ENCODE measurements at regions not wholly inside any gene's neighbourhood (a gene's known extent, or its start where the extent isn't known, plus 50 kb on each side); places are given as distances from the start of the nearest gene placed in this dataset.

GRCh38 chr6:140041571-140042332, 667.3 kb upstream of the CITED2 start:
- no peak overlapping the region for H3K27ac ChIP-seq (ENCODE audit: low read length)
- no peak overlapping the region for H3K4me2 ChIP-seq (ENCODE audit: low read length)
- H3K9ac ChIP-seq (ENCODE audit: low read length), result no peak overlapping the region
- H3K79me2 ChIP-seq (replicated peaks; ENCODE audit: insufficient read depth, low read length), result no peaks in the 10 kb centered on the region
- no peaks in the 10 kb centered on the region for H3F3A ChIP-seq (ENCODE audit: insufficient read depth, low read length, poor library complexity, severe bottlenecking)
- H3K36me3 ChIP-seq (ENCODE audit: insufficient read depth, low read length), result no peaks in the 10 kb centered on the region
- H3K4me3 ChIP-seq (ENCODE audit: low read length), result peak overlapping the region; percentile 31
- H4K20me1 ChIP-seq (ENCODE audit: insufficient read depth), result no peaks in the 10 kb centered on the region
- H2AFZ ChIP-seq (ENCODE audit: low read depth, low read length), result no peak overlapping the region
- H3K9me3 ChIP-seq (ENCODE audit: low read length), result no peaks in the 10 kb centered on the region
- H3K27me3 ChIP-seq (ENCODE audit: insufficient read depth, low read depth, low read length), result no peaks in the 10 kb centered on the region
- no peaks in the 10 kb centered on the region for H3K9me2 ChIP-seq (ENCODE audit: insufficient read depth, low read length)
- TF ChIP-seq EZH2 (IDR thresholded peaks at IDR 0.05; ENCODE audit: borderline replicate concordance, insufficient read depth, low read length, poor library complexity, severe bottlenecking), result no peak
- TF ChIP-seq SMC3 (conservative IDR thresholded peaks at IDR 0.05; ENCODE audit: poor library complexity), result no peak
- TF ChIP-seq MXI1 (conservative IDR thresholded peaks at IDR 0.05; ENCODE audit: poor library complexity, severe bottlenecking), result no peak
- TF ChIP-seq, protein P1, sequence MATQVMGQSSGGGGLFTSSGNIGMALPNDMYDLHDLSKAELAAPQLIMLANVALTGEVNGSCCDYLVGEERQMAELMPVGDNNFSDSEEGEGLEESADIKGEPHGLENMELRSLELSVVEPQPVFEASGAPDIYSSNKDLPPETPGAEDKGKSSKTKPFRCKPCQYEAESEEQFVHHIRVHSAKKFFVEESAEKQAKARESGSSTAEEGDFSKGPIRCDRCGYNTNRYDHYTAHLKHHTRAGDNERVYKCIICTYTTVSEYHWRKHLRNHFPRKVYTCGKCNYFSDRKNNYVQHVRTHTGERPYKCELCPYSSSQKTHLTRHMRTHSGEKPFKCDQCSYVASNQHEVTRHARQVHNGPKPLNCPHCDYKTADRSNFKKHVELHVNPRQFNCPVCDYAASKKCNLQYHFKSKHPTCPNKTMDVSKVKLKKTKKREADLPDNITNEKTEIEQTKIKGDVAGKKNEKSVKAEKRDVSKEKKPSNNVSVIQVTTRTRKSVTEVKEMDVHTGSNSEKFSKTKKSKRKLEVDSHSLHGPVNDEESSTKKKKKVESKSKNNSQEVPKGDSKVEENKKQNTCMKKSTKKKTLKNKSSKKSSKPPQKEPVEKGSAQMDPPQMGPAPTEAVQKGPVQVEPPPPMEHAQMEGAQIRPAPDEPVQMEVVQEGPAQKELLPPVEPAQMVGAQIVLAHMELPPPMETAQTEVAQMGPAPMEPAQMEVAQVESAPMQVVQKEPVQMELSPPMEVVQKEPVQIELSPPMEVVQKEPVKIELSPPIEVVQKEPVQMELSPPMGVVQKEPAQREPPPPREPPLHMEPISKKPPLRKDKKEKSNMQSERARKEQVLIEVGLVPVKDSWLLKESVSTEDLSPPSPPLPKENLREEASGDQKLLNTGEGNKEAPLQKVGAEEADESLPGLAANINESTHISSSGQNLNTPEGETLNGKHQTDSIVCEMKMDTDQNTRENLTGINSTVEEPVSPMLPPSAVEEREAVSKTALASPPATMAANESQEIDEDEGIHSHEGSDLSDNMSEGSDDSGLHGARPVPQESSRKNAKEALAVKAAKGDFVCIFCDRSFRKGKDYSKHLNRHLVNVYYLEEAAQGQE (IDR thresholded peaks at IDR 0.05; ENCODE audit: borderline replicate concordance), result no peak
- no peak for TF ChIP-seq TAF1 (IDR thresholded peaks at IDR 0.05; ENCODE audit: low read depth)
- TF ChIP-seq POLR2AphosphoS5 (IDR thresholded peaks at IDR 0.05), result no peak
- TF ChIP-seq CTCF (IDR thresholded peaks at IDR 0.05; ENCODE audit: poor library complexity, severe bottlenecking), result no peak
- no peak for TF ChIP-seq RAD21 (conservative IDR thresholded peaks at IDR 0.05)

DNA sequence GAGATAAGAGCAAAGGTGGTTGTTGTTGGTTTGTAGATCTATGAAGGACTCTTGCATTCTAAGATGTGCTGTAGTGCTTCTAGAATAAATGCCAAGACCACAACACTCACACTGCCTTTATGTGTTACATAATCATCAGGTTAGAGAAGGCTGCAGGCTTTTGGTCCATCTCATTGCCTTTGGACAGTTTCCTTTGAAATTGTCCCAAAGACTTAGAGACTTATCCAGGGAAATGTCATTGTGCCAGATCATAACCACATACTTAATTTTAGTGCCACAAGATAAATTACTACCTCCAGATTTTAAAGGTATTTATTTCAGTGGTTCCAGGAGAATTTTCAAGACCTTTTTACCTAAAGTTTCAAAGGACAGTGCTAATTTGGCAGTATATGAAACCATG, 666.6 kb upstream of the CITED2 start:
- Histone ChIP-seq H3K27me3 (ENCODE audit: insufficient read depth, low read depth, low read length) (no peaks in the 10 kb centered on the region), H3K9me2 (ENCODE audit: insufficient read depth, low read length) (no peaks in the 10 kb centered on the region), H3K9ac (ENCODE audit: low read length) (no peak overlapping the region), H3K4me2 (ENCODE audit: low read length) (no peak overlapping the region), H3K79me2 (replicated peaks; ENCODE audit: insufficient read depth, low read length) (no peaks in the 10 kb centered on the region), H3K4me3 (ENCODE audit: low read length) (no peak overlapping the region), H3F3A (ENCODE audit: insufficient read depth, low read length, poor library complexity, severe bottlenecking) (no peaks in the 10 kb centered on the region), H3K9me3 (ENCODE audit: low read length) (no peaks in the 10 kb centered on the region), H3K36me3 (ENCODE audit: insufficient read depth, low read length) (no peaks in the 10 kb centered on the region), H2AFZ (ENCODE audit: low read depth, low read length) (no peak overlapping the region), H3K27ac (ENCODE audit: low read length) (no peak overlapping the region), H4K20me1 (ENCODE audit: insufficient read depth) (no peaks in the 10 kb centered on the region)
- TF ChIP-seq TAF1 (IDR thresholded peaks at IDR 0.05; ENCODE audit: low read depth) (no peak), EP300 (conservative IDR thresholded peaks at IDR 0.05; ENCODE audit: poor library complexity, severe bottlenecking) (no peak), SMC3 (conservative IDR thresholded peaks at IDR 0.05; ENCODE audit: poor library complexity) (no peak), POLR2AphosphoS5 (IDR thresholded peaks at IDR 0.05) (no peak), CTCF (IDR thresholded peaks at IDR 0.05; ENCODE audit: poor library complexity, severe bottlenecking) (no peak), MXI1 (conservative IDR thresholded peaks at IDR 0.05; ENCODE audit: poor library complexity, severe bottlenecking) (no peak), EZH2 (IDR thresholded peaks at IDR 0.05; ENCODE audit: borderline replicate concordance, insufficient read depth, low read length, poor library complexity, severe bottlenecking) (no peak), RAD21 (conservative IDR thresholded peaks at IDR 0.05) (no peak)
- TF ChIP-seq, protein P1 (IDR thresholded peaks at IDR 0.05; ENCODE audit: borderline replicate concordance), result no peak

Data from neural cell (in vitro differentiated cells).